ENCODE measurements at regions not wholly inside any gene's neighbourhood (a gene's known extent, or its start where the extent isn't known, plus 50 kb on each side); places are given as distances from the start of the nearest gene placed in this dataset.

- H3K4me3 ChIP-seq (ENCODE audit: low read depth, low read length), result no peak overlapping the region
Measured at GRCh38 chr13:106796280-106797047, 228.5 kb upstream of the ARGLU1 start.

GRCh38 chr13:106795847-106796246 lies 227.9 kb upstream of the ARGLU1 start:
- TF ChIP-seq CTCF (conservative IDR thresholded peaks at IDR 0.05; ENCODE audit: low read depth, low read length), result no peak
- no peak overlapping the region for H3K4me3 ChIP-seq (ENCODE audit: low read depth, low read length)
- no peak for DNase-seq (ENCODE audit: low read depth)

More at GRCh38 chr13:106796280-106797047, 228.5 kb upstream of the ARGLU1 start:
- DNase-seq (ENCODE audit: low read depth), result no peak
- TF ChIP-seq CTCF (conservative IDR thresholded peaks at IDR 0.05; ENCODE audit: low read depth, low read length), result no peak

- DNase-seq (ENCODE audit: low read depth), result no peak
- no peak for TF ChIP-seq CTCF (conservative IDR thresholded peaks at IDR 0.05; ENCODE audit: low read depth, low read length)
- H3K4me3 ChIP-seq (ENCODE audit: low read depth, low read length), result no peak overlapping the region
Measured at GRCh38 chr13:106794117-106794516, 226.2 kb upstream of the ARGLU1 start.

- no peak for DNase-seq (ENCODE audit: low read depth)
- TF ChIP-seq CTCF (conservative IDR thresholded peaks at IDR 0.05; ENCODE audit: low read depth, low read length), result no peak
- no peak overlapping the region for H3K4me3 ChIP-seq (ENCODE audit: low read depth, low read length)
Measured at GRCh38 chr13:106789911-106790310, 222.0 kb upstream of the ARGLU1 start.

GRCh38 chr13:106786006-106786563 lies 218.1 kb upstream of the ARGLU1 start:
- H3K4me3 ChIP-seq (ENCODE audit: low read depth, low read length), result no peak overlapping the region
- no peak for TF ChIP-seq CTCF (conservative IDR thresholded peaks at IDR 0.05; ENCODE audit: low read depth, low read length)
- DNase-seq (ENCODE audit: low read depth), result no peak

- H3K4me3 ChIP-seq (ENCODE audit: low read depth, low read length), result no peak overlapping the region
- DNase-seq (ENCODE audit: low read depth), result no peak
- TF ChIP-seq CTCF (conservative IDR thresholded peaks at IDR 0.05; ENCODE audit: low read depth, low read length), result no peak
Measured at GRCh38 chr13:106774621-106775020, 206.7 kb upstream of the ARGLU1 start.
